Panc1 (cell line): ENCODE measurements at regions not wholly inside any gene's neighbourhood (a gene's known extent, or its start where the extent isn't known, plus 50 kb on each side); places are given as distances from the start of the nearest gene placed in this dataset.

ENCODE experiments used
- ATAC-seq: fragments of 200-7000 bp; cut with Tn5 transposase; 2 replicates; pipeline ENCODE4 v1.9.1; 2020; ENCODE audit warnings: mild to moderate bottlenecking, moderate library complexity
- BruUV-seq: library from RNA; stranded (reverse); fragments of 400-500 nt; replicated peaks from 2 replicates; lab custom pipeline; 2021; lab: Mats Ljungman, UMichigan
- CTCF ChIA-PET: fragments of 300-600 bp; sonication (Branson Sonifier 250); formaldehyde crosslinking; loops from one replicate; lab custom pipeline; 2022; ENCODE audit warnings: antibody characterized with exemption; lab: Charles Lee
- POLR2A ChIA-PET: fragments of 300-600 bp; sonication (Branson Sonifier 250); formaldehyde crosslinking; loops from one replicate; lab custom pipeline; 2022; ENCODE audit warnings: antibody characterized with exemption; lab: Charles Lee
- DNase-seq: peaks from one replicate; pipeline ENCODE4 v3.0.0-alpha.2; 2010; ENCODE audit warnings: low read depth, low spot score
- H3K27ac ChIP-seq: 2 replicates; pipeline ENCODE4 v1.5.1; 2011; ENCODE audit warnings: mild to moderate bottlenecking, low read length, inconsistent platforms
- H3K27me3 ChIP-seq: fragments of 200-500 bp; sonication (Bioruptor generic); 2 replicates; pipeline ENCODE4 v1.6.0; 2014; ENCODE audit warnings: low read length, inconsistent platforms; ENCODE audit not compliant: control insufficient read depth, insufficient read depth
- H3K36me3 ChIP-seq: fragments of 200-500 bp; sonication (Bioruptor generic); 2 replicates; pipeline ENCODE4 v1.5.1; 2014; ENCODE audit warnings: inconsistent platforms, mild to moderate bottlenecking, low read length, moderate library complexity; ENCODE audit not compliant: control insufficient read depth, insufficient read depth
- H3K4me1 ChIP-seq: 2 replicates; pipeline ENCODE4 v1.5.1; 2011; ENCODE audit warnings: inconsistent platforms, mild to moderate bottlenecking, low read length, moderate library complexity; ENCODE audit not compliant: control insufficient read depth, insufficient read depth
- H3K4me3 ChIP-seq, 2 experiments: 2 replicates each; pipeline ENCODE4 v1.5.1; 2011 to 2012; ENCODE audit warnings: low read depth in 2 of 2, low read length in 2 of 2, mild to moderate bottlenecking in 2 of 2, inconsistent platforms in 1 of 2, moderate library complexity in 1 of 2
- H3K9me3 ChIP-seq: fragments of 200-500 bp; sonication (Bioruptor generic); 2 replicates; pipeline ENCODE4 v1.5.1; 2014; ENCODE audit warnings: low read depth, mild to moderate bottlenecking, inconsistent platforms, low read length, moderate library complexity; ENCODE audit not compliant: control insufficient read depth, insufficient read depth
- CTCF ChIP-seq: fragments of 450-650 bp; IDR thresholded peaks from 2 replicates; pipeline ENCODE4 v1.5.1; 2017; ENCODE audit warnings: mild to moderate bottlenecking
- POLR2AphosphoS5 ChIP-seq: IDR thresholded peaks from 2 replicates; pipeline ENCODE4 v1.6.1; 2012; ENCODE audit warnings: mild to moderate bottlenecking, low read depth, low read length, moderate library complexity
- REST ChIP-seq, 2 experiments: IDR thresholded peaks; 2 replicates each; pipeline ENCODE4 v1.6.1; 2011 to 2012; ENCODE audit warnings: low read depth in 2 of 2, control low read depth in 1 of 2, low read length in 1 of 2, mild to moderate bottlenecking in 1 of 2, moderate library complexity in 1 of 2; ENCODE audit not compliant: insufficient read depth in 1 of 2
- SIN3A ChIP-seq: IDR thresholded peaks from 2 replicates; pipeline ENCODE4 v1.6.1; 2012; ENCODE audit warnings: low read depth, mild to moderate bottlenecking, low read length, moderate library complexity, borderline replicate concordance; ENCODE audit not compliant: insufficient read depth
- TCF7L2 ChIP-seq: IDR thresholded peaks from 2 replicates; pipeline ENCODE4 v1.6.1; 2011; ENCODE audit warnings: mild to moderate bottlenecking, low read depth, low read length, inconsistent platforms
- in situ Hi-C: cut with HindIII; loops from 2 replicates; pipeline ENCODE4 v1.10.0; 2016; ENCODE audit warnings: low sequenced_read_pairs, low pct_unique_long_range_greater_than_20kb
- intact Hi-C: fragments of 100-400 bp; cut with micrococcal nuclease; formaldehyde crosslinking; loops from one replicate; pipeline ENCODE4 v1.10.0; 2022; ENCODE audit not compliant: unreplicated experiment

GRCh38 chr16:13702614-13703013, 217.3 kb upstream of the ERCC4 start:
- TF ChIP-seq TCF7L2 = no peak
- no peak for TF ChIP-seq SIN3A
- TF ChIP-seq POLR2AphosphoS5 = no peak
- no peak for TF ChIP-seq REST (IDR thresholded peaks at IDR 0.05; ENCODE audit: insufficient read depth in 1 of 2, low read depth in 2 of 2, low read length in 1 of 2)
- no peak for TF ChIP-seq CTCF
- DNase-seq = no peak
- in situ Hi-C loops = no loop called here
- no peak for ATAC-seq
- BruUV-seq = no TSS peak
- H3K27ac ChIP-seq = no peak overlapping the region
- H3K9me3 ChIP-seq = no peaks in the 10 kb centered on the region
- CTCF ChIA-PET = no interaction called here
- H3K4me3 ChIP-seq = no peak overlapping the region
- POLR2A ChIA-PET = no interaction called here
- no peaks in the 10 kb centered on the region for H3K36me3 ChIP-seq
- intact Hi-C loops = no loop called here
- H3K4me1 ChIP-seq = no peaks in the 10 kb centered on the region
- no peaks in the 10 kb centered on the region for H3K27me3 ChIP-seq

- no peak for TF ChIP-seq SIN3A
- no peak for TF ChIP-seq REST (IDR thresholded peaks at IDR 0.05; ENCODE audit: insufficient read depth in 1 of 2, low read depth in 2 of 2, low read length in 1 of 2)
- TF ChIP-seq POLR2AphosphoS5 = no peak
- TF ChIP-seq CTCF = no peak; the same call in 1 of the 2 replicates
- TF ChIP-seq TCF7L2 = no peak
- DNase-seq (no peak), ATAC-seq (no peak)
- Histone ChIP-seq H3K4me3 (no peak overlapping the region), H3K9me3 (no peaks in the 10 kb centered on the region), H3K27ac (no peak overlapping the region), H3K36me3 (no peaks in the 10 kb centered on the region), H3K4me1 (no peaks in the 10 kb centered on the region), H3K27me3 (no peaks in the 10 kb centered on the region)
- intact Hi-C loops = no loop called here
- POLR2A ChIA-PET = no interaction called here
- CTCF ChIA-PET = no interaction called here
- in situ Hi-C loops = no loop called here
- no TSS peak for BruUV-seq
These were observed 211.4 kb upstream of the ERCC4 start for GRCh38 chr16:13708347-13709120.
